ENCODE measurements at regions not wholly inside any gene's neighbourhood (a gene's known extent, or its start where the extent isn't known, plus 50 kb on each side); places are given as distances from the start of the nearest gene placed in this dataset.

- Histone ChIP-seq H3K36me3 (ENCODE audit: control insufficient read depth, insufficient read depth, low read length) (no peaks in the 10 kb centered on the region), H3K27ac (ENCODE audit: low read depth, low read length) (no peak overlapping the region)
- 80 to 89% methylated on average over 1 to 5 of the region's 6 CpGs for whole genome bisulfite sequencing, 2 experiments (ENCODE audit: insufficient coverage in 1 of 2, insufficient read length in 1 of 2)
These were observed 270.4 kb upstream of the CITED2 start for GRCh38 chr6:139644821-139645220.

DNA sequence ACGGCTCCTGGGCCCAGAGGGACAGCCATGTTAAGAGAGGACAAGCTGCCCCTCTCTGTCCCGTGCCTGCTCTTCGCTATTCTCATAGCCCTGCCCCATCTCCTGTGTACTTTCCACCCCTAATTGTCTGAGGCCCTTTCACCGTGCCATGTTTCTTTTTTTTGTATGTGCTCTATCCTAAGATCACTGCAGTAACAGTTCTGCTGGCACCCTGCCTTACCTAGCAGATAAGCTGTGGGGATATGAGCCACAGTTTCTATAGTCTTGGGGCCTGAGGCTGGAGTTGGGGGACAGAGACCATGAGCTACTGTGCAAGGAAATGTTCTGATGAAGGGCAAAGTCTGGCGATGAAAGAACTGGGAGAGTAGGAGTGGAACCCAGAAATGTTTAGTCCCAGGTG is 269.5 kb upstream of the CITED2 start:
- Histone ChIP-seq H3K9ac (ENCODE audit: extremely low read depth, low read length, poor library complexity, severe bottlenecking) (no peak overlapping the region), H3K4me1 (ENCODE audit: control insufficient read depth, insufficient read depth, low read length) (peaks cover 4% of the 10 kb centered on the region), H3K27me3 (ENCODE audit: control insufficient read depth, insufficient read depth, low read length, poor library complexity, severe bottlenecking) (no peaks in the 10 kb centered on the region), H3K27ac (ENCODE audit: low read depth, low read length) (no peak overlapping the region), H3K9me3 (ENCODE audit: control insufficient read depth, low read length) (no peaks in the 10 kb centered on the region), H3K36me3 (ENCODE audit: control insufficient read depth, insufficient read depth, low read length) (no peaks in the 10 kb centered on the region), H3K4me3 (ENCODE audit: low read length) (no peak overlapping the region)
- H3K27me3 Mint-ChIP-seq (ENCODE audit: insufficient read depth) = no peaks in the 10 kb centered on the region
- no peak for DNase-seq
- H3K4me3 Mint-ChIP-seq = no peak overlapping the region
- H3K27ac Mint-ChIP-seq = no peak overlapping the region
- H3K4me1 Mint-ChIP-seq = peaks cover 21% of the 10 kb centered on the region
- no peaks in the 10 kb centered on the region for H3K36me3 Mint-ChIP-seq (ENCODE audit: low read depth)
- TF ChIP-seq, protein P1, sequence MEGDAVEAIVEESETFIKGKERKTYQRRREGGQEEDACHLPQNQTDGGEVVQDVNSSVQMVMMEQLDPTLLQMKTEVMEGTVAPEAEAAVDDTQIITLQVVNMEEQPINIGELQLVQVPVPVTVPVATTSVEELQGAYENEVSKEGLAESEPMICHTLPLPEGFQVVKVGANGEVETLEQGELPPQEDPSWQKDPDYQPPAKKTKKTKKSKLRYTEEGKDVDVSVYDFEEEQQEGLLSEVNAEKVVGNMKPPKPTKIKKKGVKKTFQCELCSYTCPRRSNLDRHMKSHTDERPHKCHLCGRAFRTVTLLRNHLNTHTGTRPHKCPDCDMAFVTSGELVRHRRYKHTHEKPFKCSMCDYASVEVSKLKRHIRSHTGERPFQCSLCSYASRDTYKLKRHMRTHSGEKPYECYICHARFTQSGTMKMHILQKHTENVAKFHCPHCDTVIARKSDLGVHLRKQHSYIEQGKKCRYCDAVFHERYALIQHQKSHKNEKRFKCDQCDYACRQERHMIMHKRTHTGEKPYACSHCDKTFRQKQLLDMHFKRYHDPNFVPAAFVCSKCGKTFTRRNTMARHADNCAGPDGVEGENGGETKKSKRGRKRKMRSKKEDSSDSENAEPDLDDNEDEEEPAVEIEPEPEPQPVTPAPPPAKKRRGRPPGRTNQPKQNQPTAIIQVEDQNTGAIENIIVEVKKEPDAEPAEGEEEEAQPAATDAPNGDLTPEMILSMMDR (conservative IDR thresholded peaks at IDR 0.05) = no peak
- H3K9me3 Mint-ChIP-seq = peaks cover 2% of the 10 kb centered on the region
- WGBS, 2 experiments (ENCODE audit: insufficient coverage in 1 of 2, insufficient read length in 1 of 2) = 86 to 90% methylated on average over 4 to 5 of the region's 5 CpGs

More at GRCh38 chr6:139644821-139645220, 270.4 kb upstream of the CITED2 start:
- TF ChIP-seq, protein P1 (conservative IDR thresholded peaks at IDR 0.05) = no peak
- H3K36me3 Mint-ChIP-seq (ENCODE audit: low read depth) = no peaks in the 10 kb centered on the region
- no peak overlapping the region for H3K27ac Mint-ChIP-seq
- peaks cover 2% of the 10 kb centered on the region for H3K9me3 Mint-ChIP-seq
- Histone ChIP-seq H3K4me1 (ENCODE audit: control insufficient read depth, insufficient read depth, low read length) (peaks cover 4% of the 10 kb centered on the region), H3K9ac (ENCODE audit: extremely low read depth, low read length, poor library complexity, severe bottlenecking) (no peak overlapping the region), H3K27me3 (ENCODE audit: control insufficient read depth, insufficient read depth, low read length, poor library complexity, severe bottlenecking) (no peaks in the 10 kb centered on the region), H3K4me3 (ENCODE audit: low read length) (no peak overlapping the region), H3K9me3 (ENCODE audit: control insufficient read depth, low read length) (no peaks in the 10 kb centered on the region)
- H3K4me1 Mint-ChIP-seq = peaks cover 21% of the 10 kb centered on the region
- H3K27me3 Mint-ChIP-seq (ENCODE audit: insufficient read depth) = no peaks in the 10 kb centered on the region
- no peak overlapping the region for H3K4me3 Mint-ChIP-seq
- no peak for DNase-seq

GRCh38 chr6:139642346-139642745 is 267.9 kb upstream of the CITED2 start:
- TF ChIP-seq, protein P1 (conservative IDR thresholded peaks at IDR 0.05) = no peak
- WGBS, 2 experiments (ENCODE audit: insufficient coverage in 1 of 2, insufficient read length in 1 of 2) = 98 to 100% methylated on average over 1 to 2 of the region's 2 CpGs
- H3K9me3 ChIP-seq (ENCODE audit: control insufficient read depth, low read length) = no peaks in the 10 kb centered on the region
- Mint-ChIP-seq H3K36me3 (ENCODE audit: low read depth) (no peaks in the 10 kb centered on the region), H3K4me1 (peaks cover 18% of the 10 kb centered on the region), H3K27ac (no peak overlapping the region), H3K9me3 (peaks cover 2% of the 10 kb centered on the region), H3K4me3 (no peak overlapping the region), H3K27me3 (ENCODE audit: insufficient read depth) (peaks cover under 1% of the 10 kb centered on the region)
- H3K9ac ChIP-seq (ENCODE audit: extremely low read depth, low read length, poor library complexity, severe bottlenecking) = no peak overlapping the region
- no peak for DNase-seq
- H3K4me3 ChIP-seq (ENCODE audit: low read length) = no peak overlapping the region
- no peaks in the 10 kb centered on the region for H3K36me3 ChIP-seq (ENCODE audit: control insufficient read depth, insufficient read depth, low read length)
- no peaks in the 10 kb centered on the region for H3K27me3 ChIP-seq (ENCODE audit: control insufficient read depth, insufficient read depth, low read length, poor library complexity, severe bottlenecking)
- no peak overlapping the region for H3K27ac ChIP-seq (ENCODE audit: low read depth, low read length)
- peaks cover 8% of the 10 kb centered on the region for H3K4me1 ChIP-seq (ENCODE audit: control insufficient read depth, insufficient read depth, low read length)

Data from endodermal cell (in vitro differentiated cells).